WTC11 (cell line): ENCODE measurements at regions not wholly inside any gene's neighbourhood (a gene's known extent, or its start where the extent isn't known, plus 50 kb on each side); places are given as distances from the start of the nearest gene placed in this dataset.

Experiments used
- CTCF ChIP-seq: fragments of 200-600 bp; IDR thresholded peaks from 2 replicates; pipeline ENCODE4 v1.8.0; 2022; ENCODE audit warnings: antibody characterized with exemption
- TP53 ChIP-seq: sonication (generic); formaldehyde crosslinking; IDR thresholded peaks from 2 replicates; pipeline ENCODE4 v1.8.1; 2023; ENCODE audit warnings: mild to moderate bottlenecking, missing genetic modification reagents

DNA sequence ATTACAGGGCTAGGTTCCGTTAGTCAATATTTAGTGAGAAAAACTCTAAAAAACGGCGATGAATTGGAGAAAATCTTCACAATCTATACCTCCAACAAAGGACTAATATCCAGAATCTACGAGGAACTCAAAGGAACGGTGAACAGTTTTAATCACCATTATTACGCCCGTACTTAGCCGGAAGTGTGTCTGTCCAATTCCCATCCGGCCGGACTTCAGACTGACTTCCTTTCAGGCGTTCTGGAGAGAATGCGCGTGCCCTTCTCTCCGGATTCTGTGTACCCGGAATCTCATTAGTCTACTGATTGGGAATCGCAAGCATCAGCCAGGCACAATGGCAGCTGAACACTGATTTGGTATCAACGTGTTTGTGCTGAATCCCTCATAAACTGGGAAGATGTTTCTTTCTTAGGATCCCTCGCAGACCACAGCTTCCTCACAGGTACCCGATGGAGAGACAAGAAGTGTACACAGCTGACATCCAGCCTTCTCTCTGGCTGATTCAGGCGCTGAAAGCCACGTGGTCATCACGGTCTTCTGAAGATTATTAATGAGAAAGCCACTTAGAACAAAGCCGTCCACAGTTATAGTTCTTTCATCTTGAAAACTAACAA lies 239.9 kb downstream of the ZNF516 start:
- TF ChIP-seq CTCF (no peak), TP53 (no peak)
